GM19351 (cell line): ENCODE measurements at regions not wholly inside any gene's neighbourhood (a gene's known extent, or its start where the extent isn't known, plus 50 kb on each side); places are given as distances from the start of the nearest gene placed in this dataset.
"Not testable (repeated sequence)": the region's sequence is repeated elsewhere in the genome, so short reads cannot be mapped to it uniquely, and the experiment has no call there.

Experiments used
- ATAC-seq: cut with Tn5 transposase; IDR thresholded peaks from one replicate; pipeline ENCODE4 v1.9.1; 2021; ENCODE audit warnings: mild to moderate bottlenecking, moderate library complexity; ENCODE audit not compliant: unreplicated experiment

DNA sequence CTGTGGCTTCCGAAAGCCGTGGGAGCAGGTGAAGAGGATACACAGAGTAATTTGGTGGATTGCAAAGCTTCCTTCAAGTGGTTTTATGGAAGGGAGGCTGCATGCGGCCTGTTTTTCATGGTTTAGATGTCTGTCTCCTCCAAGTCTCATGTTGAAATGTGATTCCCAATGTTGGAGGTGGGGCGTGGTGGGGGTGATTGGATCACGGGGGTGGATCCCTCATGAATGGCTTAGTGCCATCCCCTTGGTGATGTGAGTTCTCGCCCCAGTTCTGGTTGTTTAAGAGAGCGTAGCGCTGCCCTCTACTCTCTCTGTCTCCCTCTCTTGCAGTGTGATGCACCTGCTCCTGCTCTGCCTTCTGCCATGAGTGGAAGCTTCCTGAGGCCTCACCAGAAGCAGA lies 247.8 kb upstream of the B3GAT1 start:
- no peak for ATAC-seq

DNA sequence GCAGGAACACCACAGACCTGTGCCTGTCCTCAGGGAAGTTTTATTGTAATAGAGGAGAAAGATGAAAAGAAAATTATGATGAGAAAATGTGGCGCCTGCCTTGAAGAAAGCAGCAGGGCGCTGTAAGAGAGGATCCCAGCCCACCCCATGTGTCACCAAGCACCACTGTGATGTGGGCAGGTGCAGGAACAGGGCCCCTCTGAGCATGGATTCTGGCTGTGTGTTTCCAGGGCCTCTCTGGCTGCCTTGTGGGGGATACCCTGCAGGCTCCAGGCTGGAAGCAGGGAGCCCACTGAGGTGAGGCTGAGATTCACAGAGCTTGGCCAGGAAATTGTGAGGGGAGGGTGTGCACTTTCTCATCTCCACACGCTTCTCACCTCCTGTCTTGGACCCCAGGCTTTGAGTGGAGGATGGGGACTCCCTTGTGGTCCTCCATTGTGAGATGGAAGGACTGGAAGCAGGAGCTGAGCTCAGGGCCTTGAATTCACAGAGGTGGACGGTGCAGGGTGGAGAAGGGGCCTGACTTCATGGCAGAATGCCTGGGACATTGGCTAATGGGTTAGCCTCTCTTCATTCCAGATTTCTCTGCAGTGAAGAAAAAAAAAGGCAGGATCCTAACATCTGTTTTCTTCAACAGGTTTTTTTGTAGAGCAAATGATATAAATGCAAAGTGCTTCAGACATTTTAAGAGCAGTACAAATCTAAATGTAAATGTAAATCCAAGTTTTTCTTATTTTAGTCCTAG lies 246.6 kb upstream of the B3GAT1 start:
- ATAC-seq, result no peak

DNA sequence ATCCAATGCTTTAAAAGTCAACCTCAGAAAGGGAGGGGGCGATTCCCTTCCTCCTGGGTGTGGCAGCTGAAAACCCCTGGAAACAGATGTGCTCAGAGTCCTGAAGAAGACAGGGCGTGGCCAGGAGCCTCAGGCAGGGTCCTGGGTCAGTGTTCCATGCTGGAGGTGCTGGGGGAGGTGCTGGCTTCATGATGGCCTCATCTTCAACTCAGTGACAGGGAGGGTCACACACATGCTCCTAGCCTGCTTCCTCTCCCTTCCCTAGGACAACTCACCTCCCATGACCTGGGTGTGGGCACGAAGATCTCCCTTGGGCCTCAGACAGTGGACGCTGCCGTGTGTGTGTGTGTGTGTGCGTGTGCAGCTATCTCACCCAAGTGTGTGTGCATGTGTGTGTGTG lies 245.6 kb upstream of the B3GAT1 start:
- no peak for ATAC-seq

DNA sequence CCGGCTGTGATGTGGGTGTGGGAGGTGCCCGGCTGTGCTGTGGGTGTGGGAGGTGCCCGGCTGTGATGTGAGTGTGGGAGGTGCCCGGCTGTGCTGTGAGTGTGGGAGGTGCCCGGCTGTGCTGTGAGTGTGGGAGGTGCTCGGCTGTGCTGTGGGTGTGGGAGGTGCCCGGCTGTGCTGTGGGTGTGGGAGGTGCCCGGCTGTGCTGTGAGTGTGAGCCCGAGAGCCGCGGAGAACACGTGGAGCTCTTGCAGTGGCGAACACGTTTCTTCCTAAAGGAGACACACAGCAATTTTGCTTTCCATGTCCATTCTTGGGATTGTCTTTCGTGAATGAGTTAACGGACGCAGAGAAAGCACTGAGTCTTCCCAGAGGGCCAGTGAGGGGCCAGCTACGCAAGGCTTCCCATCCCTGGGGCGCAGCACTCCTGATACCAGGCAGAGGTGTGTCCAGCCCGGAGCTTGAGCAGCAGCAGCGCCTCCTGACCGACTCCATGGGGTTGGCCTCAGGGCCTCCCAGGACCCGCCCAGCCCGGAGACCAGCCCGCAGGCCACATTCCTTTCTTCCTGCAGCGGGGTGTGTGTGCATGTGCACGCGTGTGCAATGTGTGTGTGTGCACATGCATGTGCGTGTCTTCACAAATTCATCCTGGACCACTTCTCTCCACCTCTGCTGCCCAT lies 245.0 kb upstream of the B3GAT1 start:
- ATAC-seq, result no peak

DNA sequence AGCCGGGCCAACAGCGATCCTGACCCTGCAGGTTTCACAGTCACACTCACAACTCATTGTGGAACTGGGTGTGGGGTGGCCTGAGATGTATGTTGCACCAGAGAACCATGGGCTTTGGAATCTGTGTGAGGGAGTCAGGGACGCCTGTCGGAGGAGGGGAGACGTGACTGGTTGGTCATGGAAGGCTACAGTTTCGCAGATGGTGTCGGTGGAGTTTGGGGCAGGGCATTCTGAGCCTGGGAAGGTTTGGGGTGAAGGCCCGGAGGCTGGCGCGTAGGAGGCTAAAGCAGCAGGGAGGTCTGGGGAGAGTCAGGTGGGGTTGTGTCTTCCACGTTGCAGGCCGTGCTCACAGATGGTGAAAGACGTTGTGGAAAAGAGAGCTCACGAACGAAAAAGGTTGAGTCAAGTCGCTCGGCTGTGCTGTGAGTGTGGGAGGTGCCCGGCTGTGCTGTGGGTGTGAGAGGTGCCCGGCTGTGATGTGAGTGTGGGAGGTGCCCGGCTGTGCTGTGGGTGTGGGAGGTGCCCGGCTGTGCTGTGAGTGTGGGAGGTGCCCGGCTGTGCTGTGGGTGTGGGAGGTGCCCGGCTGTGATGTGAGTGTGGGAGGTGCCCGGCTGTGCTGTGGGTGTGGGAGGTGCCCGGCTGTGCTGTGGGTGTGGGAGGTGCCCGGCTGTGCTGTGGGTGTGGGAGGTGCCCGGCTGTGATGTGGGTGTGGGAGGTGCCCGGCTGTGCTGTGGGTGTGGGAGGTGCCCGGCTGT lies 244.2 kb upstream of the B3GAT1 start:
- not testable (repeated sequence) for ATAC-seq

DNA sequence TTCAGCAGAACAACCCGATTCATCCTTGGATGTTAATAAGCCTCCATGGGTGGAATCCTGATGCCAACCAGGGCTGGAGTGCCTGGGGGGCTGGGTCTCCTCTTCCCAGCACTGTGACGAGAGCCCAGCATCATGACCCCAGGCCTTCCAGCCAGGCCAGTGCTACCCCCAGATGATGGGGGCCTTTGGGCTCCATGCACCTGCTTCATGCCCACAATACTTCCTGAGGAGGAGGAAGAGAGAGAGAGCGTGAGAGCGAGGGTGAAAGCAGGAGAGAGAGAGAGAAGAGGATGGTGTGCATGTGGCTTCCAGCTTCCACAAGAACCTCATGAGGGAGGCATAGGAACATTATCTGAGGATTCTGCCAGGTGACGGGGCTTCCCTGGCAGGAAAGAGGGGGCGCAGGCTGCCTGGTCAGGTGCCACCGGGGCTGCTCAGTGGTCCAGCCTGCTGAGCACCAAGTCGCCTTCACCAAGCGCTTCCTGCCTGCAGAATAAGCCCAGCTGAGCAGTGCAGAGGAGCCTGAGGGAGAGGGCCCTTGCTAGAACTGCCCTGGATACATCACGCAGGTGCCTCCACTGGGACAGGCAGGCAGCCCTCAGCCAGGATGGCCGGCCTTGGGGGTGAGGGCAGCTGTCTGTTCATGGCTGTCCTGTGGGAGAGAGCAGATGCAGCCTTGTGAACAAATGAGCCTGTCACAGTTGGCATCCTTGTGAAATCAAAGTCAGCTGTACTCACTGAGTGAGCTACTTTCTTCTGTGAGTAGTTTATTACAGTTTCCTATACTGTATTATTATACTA lies 243.3 kb upstream of the B3GAT1 start:
- no peak for ATAC-seq

DNA sequence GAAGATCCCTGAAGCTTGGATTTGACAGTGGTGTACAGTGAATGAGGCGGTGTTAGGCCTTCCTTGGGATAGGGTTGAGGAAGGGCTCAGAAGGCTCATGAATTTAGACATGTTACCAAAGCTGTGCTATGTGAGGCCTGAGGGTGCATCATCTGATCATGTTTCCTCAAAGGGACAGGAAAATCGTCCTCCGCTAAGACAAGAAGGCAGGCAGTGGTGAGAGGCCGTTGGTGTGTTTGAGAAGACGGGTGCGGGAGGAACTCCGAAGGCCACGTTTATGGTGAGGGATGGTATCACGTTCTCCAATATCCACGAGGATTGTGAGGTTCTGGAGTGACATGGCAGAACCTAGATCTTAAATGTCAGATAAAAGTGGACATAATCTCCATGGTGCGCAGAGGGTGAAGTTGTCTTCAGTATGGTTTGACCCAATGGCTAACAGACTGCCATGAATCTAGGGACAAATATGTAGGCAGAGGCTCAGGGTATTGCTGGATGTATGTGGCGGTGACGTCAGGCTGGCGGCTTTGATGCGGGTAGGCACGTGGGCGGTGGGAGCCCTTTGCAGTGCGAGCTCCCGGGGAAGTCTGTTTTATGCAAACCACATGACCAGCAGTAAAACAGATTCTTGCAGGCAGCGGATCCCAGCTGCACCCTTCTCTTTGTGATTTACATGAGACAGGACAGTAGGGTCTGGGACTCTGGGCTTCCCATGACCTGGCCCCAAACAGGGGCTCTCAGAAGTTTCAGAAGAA lies 242.3 kb upstream of the B3GAT1 start:
- ATAC-seq, result no peak

DNA sequence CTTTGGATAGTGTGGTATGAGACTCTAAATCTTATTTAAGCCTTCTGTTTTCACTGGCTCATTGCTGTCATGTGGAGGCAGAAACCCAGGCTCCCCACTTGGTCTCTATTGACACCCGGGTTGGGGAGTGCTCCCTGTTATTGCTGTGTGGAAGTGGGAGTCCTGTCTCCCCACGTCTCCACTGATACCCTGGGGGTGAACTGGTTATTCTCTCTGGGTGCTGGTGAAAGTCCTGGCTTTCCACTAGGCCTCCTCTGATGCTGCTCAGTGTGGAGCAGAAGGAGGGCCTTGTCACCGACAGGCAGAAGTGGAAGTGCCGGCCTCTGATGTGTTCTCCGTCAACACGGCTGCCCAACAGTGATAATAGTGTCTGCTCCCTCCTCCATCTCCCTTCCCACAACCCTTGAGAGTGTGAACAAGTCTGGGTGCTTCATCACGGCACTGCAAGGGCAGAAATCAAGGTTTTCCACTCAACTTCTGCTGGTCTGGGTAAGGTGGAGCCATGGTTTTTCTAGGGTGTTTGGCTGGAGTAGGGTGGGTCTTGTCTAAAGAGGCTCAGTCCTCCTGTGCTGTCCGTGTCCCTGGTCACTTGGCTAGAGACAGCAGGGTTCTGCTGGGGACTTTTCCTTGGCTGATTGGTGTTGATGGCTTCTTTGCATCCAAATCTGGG lies 240.7 kb upstream of the B3GAT1 start:
- ATAC-seq, result no peak

DNA sequence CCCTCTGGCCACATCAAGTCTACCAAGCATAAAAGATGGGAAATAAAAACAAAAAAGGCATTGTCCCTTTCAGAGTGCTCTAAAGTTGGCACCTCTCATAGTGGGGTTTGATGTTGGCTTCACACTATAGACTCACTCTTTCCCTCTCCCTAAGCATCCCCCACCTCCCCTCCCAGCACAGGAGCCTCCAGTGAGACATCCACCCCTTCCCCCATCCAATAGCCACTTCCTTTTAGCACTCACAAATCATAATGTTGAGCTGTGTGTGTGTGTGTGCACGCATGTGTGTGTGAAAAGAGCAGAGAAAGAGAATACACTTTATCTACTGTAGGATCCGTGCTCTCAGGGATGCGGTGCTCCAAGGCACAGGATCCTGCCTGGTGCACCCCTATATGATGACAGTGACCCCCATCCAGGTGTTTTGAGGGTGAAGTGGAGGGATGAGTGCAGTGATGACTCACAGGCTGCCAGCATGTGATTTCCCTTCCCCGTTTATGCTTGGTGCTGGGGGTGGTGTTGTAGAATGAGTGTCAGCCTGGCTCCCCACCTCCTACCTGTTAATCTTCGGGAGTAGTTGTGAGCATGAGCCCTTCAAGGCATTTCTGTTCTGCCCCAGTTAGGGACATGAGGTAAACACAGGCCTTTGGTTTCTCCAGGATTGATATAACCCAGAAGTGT lies 235.2 kb upstream of the B3GAT1 start:
- no peak for ATAC-seq

DNA sequence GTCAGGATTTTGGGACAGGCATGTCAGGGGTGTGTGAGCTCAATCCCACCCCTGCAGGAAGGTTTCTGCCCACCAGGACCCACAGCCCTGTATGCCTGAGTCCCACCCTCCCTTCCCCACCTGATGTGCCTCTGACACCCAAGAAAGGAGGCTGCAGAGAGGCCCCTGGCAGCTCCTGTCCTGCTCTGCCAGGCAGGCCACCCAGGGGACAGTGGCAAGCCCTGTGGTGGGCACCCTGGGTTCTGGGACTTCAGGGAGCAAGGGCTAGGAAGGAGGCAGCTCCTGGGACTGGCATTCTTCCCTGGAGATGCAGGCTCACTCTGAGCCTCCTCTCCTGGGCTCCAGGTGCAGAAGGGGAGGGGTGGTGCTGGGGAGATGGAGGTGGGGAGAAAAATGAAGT lies 234.5 kb upstream of the B3GAT1 start:
- no peak for ATAC-seq

DNA sequence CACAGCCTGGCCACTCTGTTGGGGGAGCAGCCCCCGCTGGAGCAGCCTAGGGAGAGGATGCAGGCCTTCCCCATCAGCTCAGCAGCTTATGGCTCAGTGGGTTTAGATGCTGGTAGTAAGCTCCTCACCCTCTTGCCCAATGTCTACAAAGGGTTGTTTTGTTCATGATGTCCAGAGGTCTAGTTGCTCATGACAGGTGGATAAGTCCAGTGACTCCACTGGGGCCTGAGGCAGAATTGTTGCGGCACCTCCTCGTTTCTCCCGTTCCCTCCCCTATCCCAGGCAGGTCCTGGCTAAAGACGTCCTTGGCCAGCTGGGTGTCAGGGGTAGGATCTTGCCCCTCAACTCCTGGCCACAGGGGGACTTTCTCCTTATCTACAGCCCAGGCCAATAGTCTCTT lies 233.5 kb upstream of the B3GAT1 start:
- ATAC-seq, result no peak

DNA sequence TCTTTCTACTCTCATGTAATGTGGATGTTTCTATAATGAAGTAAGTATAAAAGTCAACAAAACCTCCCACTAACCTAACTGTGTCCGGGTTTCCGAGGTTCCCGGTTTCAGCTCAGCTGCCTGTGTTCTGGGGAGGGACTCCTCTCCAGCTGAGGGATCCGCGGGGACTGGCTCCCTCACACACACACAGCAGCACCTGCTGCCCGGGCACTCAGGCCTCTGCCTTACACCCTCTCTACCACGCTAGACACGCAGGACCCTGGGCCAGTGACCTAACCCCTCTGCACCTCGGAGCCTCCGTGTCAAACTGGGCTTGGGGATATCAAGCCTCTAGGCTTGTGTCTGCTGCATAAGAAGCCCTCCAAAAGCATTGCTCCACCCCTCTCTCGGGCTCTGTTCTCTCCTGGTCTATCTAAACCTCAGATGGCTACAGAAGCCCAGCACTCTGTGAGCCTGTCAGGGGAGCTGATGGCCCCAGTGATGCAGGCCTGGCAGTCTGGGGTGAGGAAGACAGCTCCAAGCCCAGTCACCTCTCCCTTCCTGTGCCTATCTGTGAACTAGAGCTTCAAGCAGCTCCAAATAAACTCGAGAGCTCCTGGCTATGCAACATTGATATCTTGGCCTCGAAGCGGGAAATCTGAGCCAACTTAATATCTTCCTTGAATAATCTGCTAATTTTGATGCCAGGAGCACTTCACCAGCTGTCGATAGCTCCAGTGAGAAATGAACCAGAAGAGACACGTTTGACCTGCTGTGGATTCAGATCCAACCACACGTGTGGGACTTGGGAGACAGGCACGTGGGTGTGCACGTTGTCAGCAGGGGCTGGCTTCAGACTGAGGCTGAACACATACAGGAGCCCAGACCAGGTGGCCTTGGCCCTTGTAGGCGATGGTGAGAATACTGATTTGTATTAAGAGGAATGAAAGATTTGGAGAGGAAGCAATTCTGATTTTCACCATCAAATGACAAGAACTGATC lies 232.7 kb upstream of the B3GAT1 start:
- no peak for ATAC-seq

DNA sequence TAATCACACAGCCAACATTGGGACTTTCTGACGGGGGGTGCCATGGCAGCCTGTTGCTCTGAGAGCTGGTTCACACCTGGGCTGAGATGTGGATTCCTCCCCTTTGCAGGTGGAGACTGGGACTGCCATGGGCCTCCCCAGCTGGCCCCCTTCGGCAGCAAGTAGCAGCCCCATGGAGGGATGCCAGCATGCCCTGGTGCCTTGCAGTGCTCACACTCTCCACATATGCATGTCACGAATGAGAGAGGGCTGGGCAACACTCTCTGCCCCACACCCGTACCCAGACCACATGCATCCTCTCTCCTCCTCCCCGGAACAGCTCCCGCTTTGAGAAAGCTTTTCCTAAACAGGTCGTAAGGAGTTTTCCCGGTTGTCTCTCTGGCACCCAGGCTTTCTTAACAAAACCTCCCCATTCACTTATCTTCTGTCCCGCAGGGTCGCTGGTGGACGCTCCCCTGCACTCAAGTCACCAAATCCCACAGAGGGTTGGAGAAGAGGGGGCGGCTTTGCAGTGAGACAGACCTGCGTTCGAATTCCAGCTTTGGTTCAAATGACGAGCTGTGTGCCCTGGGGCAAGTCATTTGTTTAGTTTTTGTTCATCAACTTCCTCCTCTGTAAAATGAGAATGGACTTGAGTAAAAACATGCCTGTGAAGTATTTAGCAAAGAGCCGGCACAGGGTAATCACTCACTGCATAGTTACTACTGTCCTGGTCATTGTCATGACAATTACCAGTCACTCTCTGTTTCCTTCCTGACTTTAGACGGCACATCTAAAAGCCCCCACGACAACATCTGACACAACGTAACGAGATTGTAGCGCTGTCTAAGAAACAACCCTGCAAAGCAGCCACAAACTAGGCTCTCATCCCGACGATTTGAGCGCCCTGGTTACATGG lies 231.3 kb upstream of the B3GAT1 start:
- ATAC-seq, result no peak

DNA sequence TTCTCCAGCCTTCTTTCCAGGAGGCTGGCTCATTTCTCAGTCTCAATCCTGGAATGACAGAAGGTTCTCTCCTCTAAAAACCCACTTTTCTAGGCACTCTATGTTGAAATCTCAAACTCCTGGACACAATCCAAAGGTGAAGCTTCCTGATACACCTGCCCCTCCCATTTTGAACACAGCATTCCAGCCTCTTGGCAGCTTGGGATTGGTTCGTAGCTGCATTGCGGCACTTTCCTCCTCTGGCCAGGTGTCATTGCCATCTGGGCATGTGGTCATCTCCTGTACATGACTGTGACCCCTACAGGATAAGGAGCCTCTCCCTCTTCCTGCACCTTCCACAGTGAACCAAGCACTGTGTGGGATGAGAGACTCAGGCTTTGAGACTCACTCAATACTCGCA lies 230.2 kb upstream of the B3GAT1 start:
- no peak for ATAC-seq

DNA sequence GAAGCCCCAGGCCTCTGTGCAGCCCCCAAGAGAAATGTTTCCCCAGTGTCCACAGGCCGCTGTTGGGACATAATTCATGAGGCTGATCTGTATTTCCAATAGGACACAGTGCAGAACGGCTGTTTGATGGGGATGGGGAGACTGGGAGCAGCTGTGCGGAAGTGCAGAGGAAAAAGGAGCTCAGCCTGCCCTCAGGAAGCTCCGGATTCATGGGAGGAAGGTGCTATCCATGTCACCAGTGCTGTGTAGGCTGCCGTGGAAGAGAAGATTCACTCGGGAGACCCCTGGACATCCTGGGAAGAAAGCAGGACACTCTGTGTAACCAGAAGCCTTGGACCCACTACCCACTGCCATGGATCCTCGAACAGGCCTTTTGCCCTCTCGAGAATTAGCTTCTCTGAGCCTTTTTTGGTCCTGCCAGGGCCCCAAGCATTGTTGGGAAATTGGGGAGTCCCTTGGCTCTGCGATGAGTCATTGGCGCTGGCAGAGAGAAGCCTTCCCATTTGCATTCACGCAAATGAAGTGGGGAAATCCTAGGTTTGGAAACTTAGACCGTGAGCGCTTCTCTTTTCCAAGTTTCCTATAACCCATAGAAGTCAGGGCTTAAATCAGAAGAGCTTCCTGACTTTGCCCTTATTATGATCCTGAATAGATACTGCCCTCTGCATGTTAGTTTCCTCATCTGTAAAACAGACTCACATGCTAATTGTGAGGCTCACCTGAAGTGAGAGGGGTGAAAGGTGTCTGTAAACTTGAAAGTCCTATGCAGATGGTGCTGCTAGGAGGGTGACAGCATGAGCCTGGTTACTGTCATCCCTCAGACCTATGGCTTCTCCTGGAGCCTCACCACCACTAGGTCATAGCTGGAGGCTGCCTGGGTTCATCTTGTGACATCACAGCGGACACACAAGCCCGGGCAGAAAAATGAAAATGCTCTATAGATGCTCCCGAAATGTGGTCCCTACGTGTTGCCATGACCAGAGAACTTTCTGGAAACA lies 229.2 kb upstream of the B3GAT1 start:
- ATAC-seq, result no peak

DNA sequence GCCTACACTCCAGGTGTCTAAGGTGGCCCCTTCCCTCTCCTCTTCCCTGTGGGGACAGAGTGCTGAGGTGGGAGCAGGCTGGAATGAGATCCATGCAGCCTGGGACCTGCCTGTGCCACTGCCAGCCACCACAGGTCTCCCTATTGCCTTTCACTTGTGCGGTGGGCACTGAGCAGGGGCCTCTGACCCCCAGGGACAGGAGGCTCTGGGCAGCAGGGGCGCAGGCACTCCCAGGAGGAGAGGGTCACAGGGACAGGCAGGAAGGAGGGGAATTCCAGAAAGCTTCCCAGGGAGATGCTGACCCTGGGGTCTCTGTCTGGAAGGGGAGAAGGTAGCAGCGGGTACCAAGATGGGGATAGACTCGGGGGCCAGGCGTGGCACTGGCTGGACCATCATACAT lies 228.5 kb upstream of the B3GAT1 start:
- ATAC-seq, result no peak
